ENCODE measurements at regions not wholly inside any gene's neighbourhood (a gene's known extent, or its start where the extent isn't known, plus 50 kb on each side); places are given as distances from the start of the nearest gene placed in this dataset.
"Not testable (repeated sequence)": the region's sequence is repeated elsewhere in the genome, so short reads cannot be mapped to it uniquely, and the experiment has no call there.

GRCh38 chr6:113004470-113005270 is 657.5 kb downstream of the RFPL4B start:
- no peak for DNase-seq

DNA sequence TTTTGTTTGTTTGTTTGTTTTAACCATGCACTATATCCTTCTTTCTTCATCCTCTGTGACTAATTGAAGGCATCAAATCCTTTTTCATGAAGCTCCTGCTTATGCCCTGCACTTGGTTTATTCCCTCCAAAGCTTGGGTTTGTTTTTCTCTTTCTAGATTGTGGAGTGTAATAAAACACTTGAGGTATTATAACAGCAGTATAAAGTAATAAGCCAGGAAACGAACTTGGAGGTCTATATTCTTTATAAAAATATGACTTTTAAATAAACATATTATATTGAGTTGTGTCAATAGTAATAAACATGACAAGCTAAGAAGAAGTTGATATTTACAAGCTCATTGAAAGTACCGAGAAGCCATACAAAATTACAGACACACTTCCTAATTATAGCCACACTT is 659.4 kb downstream of the RFPL4B start:
- DNase-seq = no peak

- no peak for DNase-seq
These were observed 662.6 kb downstream of the RFPL4B start for GRCh38 chr6:113009682-113010081.

DNA sequence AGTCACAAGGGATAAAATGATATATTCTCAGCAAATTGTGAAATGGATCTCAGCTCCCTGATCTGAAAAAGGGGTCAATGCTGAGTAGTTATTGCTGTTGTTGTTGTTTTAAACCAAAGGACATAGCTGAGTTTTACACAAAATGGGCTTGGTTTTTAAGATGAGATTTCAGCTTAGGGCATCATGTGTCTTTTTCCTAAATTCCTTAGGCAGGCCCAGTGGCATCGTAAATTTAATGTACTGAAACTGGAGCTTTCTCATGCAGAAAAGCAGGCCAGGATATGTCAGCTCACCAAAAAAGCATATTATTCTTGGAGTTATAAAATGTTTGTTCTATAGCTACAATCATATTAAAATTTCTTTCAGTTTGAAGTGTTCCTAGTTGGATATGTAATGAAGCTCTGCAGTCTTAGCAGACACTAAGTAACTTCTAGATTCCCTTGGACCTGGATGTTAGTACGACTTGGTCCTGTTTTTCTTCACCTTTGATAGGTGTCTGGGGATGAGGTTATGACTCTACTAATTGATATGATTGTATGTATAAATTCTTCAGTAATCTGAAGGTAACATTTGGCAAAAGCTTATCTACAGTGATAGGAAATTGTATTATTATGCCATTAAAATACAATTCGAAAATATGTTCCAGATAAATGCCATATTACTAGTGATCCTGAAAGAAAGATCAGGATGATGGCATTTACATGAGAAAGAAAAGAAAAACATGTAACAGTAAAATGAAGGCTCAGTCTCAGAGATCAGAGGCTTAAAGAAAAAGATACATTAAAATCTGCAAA is 663.3 kb downstream of the RFPL4B start:
- no peak for DNase-seq

DNA sequence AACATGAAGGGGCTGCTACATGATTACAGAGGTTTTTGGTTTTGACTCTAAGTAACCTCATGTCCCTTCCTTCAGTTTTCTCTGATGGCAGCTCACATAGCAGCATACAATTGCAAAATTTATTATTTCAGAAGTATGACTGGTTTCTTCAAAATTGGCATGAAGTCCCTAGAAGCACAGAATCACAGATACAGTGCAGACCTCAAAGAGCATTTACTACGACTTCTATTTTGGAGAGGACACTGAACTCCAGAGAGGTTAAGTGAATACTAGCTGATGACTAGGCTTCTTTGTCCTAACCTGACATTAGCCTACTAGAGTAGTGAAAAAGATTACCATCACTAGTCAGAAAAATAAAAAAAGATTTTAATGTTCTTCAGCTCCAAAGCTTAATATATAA is 664.3 kb downstream of the RFPL4B start:
- no peak for DNase-seq

GRCh38 chr6:113011801-113012200 is 664.7 kb downstream of the RFPL4B start:
- no peak for DNase-seq

- no peak for DNase-seq
These were observed 668.1 kb downstream of the RFPL4B start for GRCh38 chr6:113015249-113015648.

- DNase-seq = no peak
These were observed 670.2 kb downstream of the RFPL4B start for GRCh38 chr6:113017353-113017752.

DNA sequence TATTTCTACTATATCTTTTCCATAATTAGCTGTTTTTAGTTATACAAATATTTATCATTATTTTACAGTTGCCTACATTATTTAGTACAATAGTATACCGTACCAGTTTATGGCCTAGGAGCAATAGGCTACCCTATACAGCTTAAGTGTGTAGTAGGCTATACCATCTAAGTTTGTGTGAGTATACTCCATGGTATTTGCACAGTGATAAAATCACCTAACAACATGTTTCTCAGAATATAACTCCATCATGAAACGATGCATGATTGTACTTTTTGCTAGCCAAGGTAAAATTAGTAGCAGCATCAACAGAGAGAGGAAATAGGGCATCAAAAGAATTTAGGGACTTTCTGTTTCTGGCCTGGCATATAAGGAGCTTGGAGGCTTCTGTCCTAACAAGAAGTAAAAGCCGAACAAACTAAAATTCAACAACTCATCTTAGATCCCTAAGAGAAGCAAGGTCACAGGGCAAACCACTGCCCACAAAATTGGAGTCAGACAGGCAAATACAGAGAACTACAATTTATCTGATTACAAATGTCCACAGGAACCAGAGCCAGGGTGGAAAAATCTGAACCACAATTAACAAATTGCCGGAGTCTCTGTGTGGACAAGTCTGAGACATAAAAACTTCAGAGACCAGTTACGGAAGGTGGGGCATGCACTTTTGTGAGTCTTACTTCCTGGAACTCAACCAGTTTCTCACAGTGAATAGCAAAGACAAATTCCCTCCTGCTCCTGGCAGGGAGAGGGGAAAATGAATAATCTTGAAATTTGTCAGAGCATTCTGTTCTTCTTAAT is 671.4 kb downstream of the RFPL4B start:
- DNase-seq = no peak

DNA sequence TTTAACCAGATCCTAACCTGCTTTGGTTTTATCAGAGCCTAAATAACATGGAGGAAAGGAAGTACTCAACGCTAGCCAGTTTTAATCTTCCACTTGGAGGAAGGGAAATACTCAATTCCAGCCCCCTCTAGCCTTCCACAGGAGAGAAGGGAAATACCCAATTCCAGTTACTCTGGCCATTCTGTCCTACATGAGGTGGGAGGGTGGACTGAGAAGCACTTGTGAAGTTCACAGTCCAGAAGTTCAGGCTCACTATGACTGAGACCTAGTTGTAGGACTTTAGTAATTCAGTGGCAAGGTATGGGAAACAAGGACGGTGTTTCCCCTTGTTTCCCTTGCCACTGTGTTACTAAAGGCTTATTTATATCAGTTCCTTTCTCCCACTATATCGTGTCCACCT is 672.0 kb downstream of the RFPL4B start:
- DNase-seq = no peak

DNA sequence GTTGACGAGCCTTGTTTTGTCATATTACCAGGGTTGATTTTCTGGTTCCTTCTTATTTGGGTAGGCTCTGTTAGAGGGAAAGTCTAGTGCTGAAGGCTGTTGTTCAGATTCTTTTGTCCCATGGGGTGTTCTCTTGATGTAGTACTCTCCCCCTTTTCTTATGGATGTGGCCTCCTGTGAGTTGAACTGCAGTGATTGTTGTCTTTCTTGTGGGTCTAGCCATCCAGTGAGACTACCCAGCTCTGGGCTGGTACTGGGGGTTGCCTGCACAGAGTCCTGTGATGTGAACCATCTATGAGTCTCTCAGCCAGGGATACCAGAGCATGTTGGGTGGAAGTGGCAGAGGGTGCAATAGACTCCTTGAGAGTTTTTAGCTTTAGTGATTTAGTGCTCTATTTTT is 680.6 kb downstream of the RFPL4B start:
- DNase-seq = no peak

DNA sequence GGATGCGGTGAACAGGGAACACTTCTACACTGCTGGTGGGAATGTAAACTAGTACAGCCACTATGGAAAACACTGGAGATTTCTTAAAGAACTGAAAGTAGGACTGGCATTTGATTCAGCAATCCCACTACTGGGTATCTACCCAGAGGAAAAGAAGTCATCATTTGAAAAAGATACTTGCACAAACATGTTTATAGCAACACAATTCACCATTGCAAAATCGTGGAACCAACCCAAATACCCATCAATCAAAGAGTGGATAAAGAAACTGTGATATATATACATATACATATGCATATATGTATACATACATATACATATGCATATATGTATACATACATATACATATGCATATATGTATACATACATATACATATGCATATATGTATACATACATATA is 682.0 kb downstream of the RFPL4B start:
- not testable (repeated sequence) for DNase-seq

DNA sequence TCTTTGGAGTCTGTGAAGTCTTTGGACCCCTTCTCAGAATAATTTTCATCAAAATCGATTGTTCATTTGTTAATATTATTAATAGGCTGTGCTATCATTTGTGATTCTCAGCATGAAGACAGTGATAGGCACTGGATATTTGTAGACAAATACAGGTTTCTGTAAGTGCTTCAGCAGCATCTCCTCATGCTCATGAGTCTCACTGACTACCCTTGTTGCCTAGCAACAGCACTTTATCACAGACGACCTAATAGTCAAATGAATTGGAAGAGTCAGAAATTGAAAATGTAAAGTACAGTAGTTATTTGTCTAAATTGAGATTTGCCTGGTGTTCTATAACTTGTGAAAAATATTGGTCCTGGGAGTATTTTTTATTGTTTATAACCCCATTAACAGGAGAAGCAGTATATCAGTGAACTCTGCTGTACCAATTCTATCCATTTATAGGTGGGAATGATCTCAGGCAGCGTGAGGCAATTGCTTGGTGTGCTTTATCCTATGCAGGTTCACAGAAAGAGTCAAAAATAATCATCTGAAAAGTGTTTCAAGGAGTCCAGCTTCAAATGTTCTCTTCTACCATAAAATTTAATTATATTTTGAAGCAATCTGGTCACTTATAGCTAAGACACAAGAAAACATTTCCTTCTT is 684.6 kb downstream of the RFPL4B start:
- no peak for DNase-seq

DNA sequence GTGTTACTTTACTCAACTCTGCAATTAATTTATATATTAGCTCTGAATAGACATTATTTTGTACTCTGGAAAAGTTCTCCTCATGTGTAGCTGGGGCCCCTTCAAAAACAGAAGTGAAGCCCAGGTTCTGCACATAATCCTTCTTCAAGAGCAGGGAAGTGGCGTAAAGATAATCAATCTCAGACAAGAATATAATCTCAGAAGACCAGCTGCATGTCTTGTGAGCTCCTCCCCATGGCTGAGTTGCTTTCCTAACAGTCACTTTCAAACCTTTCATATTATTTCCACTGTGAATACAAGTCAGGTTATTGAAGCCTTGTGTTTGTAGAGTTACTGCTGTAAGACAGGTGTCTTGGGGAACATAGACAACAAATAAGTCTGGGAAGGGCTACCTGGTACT is 691.9 kb downstream of the RFPL4B start:
- DNase-seq = no peak

- no peak for DNase-seq
These were observed 700.0 kb downstream of the RFPL4B start for GRCh38 chr6:113047148-113047547.

GRCh38 chr6:113047932-113048331 is 700.8 kb downstream of the RFPL4B start:
- no peak for DNase-seq

DNA sequence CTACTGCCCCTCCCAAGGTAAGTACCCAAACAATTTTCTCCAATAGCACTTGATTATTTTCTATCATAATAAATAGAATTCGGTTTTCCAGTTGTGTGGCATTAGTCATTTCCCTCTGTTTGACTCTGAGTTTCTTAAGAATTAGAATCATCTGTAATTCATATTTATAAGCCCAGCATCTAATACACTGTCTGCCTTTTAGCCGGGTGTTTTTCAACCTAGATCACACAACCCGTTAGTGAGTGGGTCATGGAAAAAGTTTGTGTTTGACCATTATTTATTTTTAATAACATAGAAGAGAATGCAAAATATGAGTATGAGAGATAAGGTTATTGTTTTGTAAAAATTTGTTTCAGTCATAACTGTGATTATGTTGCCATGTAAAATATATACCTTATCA is 701.6 kb downstream of the RFPL4B start:
- no peak for DNase-seq

GRCh38 chr6:113049190-113049589 is 702.1 kb downstream of the RFPL4B start:
- DNase-seq = no peak

GRCh38 chr6:113050010-113050858 is 703.1 kb downstream of the RFPL4B start:
- no peak for DNase-seq

- DNase-seq = no peak
These were observed 703.8 kb downstream of the RFPL4B start for GRCh38 chr6:113050979-113051378.

DNA sequence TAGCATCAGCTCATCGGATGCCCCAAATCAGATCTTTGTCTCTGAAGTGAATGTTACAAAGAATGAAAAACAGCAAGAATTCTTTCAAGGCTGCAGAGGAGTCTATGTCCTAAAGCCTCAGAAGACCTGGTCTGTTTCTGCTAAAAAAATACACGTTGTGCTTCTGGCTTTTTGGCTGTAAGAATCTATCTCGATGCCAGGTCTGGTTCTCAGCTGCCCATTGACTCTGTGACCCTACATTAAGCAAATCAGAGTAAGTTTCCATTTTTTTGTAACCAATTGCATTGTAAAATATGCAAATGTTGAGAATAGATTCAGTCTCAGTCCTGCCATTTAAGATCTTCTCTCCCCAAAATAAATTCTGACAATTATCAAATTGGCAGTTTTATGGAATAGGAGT is 705.4 kb downstream of the RFPL4B start:
- DNase-seq = no peak

DNA sequence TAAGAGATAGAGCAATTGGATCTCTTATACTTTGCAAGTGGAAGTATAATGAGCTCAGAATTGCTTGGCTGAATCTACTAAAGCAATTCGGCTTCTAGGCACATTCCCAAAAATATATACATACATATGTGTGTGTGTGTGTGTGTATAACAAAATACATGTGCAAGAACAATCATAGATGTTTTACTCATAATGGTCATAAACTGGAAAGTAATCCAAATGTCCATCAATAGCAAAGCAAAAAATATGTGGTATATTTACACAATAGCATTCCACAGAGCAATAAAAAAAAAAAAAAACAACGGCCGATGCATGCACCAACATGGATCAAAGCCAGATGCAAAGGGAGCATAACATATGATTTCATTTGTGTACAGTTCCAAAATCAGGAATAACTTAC is 707.9 kb downstream of the RFPL4B start:
- DNase-seq = no peak
